HG02610 (cell line): ENCODE measurements at regions not wholly inside any gene's neighbourhood (a gene's known extent, or its start where the extent isn't known, plus 50 kb on each side); places are given as distances from the start of the nearest gene placed in this dataset.
"Not testable (repeated sequence)": the region's sequence is repeated elsewhere in the genome, so short reads cannot be mapped to it uniquely, and the experiment has no call there.

Experiments used
- ATAC-seq: cut with Tn5 transposase; IDR thresholded peaks from one replicate; pipeline ENCODE4 v1.9.1; 2021; ENCODE audit warnings: mild to moderate bottlenecking, moderate library complexity; ENCODE audit not compliant: unreplicated experiment

DNA sequence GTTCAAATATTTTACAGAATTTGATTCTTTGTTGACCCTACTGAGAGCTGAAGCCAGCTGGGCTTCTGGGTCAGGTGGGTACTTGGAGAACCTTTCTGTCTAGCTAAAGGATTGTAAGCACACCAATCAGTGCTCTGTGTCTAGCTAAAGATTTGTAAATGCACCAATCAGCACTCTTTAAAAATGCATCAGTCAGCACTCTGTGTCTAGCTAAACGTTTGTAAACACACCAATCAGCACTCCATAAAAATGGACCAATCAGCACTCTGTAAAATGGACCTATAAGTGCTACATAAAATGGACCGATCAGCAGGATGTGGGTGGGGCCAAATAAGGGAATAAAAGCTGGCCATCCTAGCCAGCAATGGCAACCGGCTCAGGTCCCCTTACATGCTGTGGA lies 76.4 kb upstream of the TMSB4Y start:
- ATAC-seq = not testable (repeated sequence)

DNA sequence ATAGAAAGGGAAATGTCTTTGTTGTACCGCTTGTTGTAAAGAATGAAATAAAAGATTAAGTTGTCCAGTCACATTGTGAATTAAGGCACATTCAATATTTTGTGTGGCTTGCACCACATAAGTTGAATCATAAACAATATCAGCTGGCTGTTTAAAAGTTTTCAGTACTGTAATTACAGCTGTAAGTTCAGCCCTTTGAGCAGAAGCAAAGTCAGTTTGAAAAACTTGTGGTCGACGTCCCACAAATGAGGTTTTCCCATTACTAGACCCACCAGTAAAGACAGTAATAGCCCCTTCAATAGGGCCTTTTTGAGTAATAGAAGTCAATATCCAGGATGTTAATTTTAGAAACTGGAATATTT lies 87.8 kb upstream of the TMSB4Y start:
- peak; percentile 74 for ATAC-seq

DNA sequence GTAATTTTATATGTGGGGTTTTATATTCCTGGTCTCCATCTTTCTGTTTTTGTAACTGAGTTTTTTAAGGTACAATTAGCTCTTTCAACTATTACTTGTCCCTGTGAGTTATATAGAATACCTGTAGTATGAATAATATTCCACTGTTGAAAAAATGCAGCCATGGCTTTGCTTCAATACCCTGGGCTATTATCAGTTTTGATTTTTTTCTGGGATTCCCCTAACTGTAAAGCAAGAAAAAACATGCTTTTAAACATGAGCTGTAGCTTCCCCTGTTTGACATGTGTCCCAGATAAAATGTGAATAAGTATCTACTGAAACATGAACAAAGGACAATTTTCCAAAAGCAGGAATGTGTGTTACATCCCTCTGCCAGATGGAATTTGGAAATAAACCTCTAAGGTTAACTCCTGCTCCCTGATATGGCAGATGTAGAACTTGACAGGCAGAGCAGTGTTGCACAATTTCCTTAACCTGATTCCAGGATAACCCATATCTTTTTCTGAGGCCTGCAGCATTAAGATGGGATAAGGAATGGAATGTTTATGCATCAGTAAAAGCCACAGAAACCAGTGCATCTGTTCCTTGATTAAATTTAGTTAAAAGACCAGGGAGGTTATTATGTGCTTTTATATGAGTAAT lies 88.3 kb upstream of the TMSB4Y start:
- no peak for ATAC-seq

DNA sequence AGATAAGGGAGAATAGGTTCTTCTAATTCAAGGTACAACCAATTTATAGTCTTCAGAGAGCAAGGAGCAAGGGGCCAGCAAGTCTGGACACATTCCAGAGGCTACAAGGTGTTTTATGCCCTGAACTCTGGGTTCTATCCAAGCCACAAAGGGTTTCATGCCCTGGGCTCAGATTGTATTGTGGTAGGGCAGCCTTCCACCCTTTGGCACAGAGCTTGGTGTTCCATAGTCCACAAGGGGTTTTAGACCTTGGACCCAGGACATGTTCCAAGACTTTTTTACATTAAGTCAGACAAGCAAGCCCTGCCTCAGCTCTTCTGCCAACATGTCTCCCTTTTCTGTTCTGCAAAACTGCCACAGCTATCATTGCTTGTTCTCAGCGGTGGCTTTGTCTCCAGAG lies 90.8 kb upstream of the TMSB4Y start:
- no peak for ATAC-seq

DNA sequence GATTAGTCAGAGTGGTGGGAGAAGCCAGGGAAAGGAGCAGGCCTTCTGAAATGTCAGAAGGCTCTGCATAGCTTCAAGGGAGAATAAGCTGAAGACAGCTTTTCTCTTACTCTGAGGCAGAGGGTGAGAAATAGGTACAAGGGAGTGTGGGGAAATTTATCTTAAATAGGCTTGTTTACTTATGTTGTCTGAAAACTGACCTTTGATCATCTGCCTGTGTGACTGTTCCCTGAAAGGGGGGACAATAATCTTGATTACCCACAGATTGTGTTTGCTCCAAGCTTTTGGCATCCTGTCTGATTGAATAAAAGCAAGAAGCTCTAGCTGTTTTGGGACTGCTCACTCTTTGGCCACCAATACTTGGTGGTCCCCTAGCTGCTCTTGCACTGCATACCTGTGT lies 91.7 kb upstream of the TMSB4Y start:
- no peak for ATAC-seq

DNA sequence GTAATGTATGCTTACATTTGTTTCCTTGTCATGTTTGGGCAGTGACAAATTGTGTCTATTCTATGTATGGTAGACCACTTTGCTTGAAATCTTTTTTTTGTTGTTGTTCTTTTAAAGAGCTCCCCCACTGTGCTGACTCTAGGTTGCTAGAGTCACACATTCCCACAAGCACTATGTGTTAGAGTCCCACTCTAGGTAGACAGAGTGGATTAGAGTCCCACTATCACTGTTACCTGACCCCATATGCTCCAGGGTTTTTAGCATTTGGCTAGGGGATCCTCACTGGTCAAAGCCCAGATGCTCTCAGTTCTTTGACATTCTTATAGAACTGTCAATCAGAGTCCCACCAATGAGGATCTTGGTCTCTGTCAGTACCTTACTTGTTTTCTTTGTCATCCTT lies 111.2 kb upstream of the TMSB4Y start:
- no peak for ATAC-seq

DNA sequence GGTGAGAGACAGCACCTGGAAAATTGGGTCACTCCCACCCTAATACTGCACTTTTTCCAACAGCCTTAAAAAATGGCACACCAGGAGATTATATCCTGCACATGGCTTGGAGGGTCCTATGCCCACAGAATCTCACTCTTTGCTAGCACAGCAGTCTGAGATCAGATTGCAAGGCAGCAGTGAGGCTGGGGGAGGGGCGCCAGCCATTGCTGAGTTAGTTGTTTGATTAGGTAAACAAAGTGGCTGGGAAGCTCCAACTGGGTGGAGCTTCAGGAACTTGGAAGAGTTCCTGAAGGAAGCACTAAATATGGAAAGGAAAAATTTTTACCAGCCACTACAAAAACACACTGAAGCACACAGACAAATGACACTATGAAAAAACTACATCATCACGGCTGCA lies 91.1 kb upstream of the UTY start:
- not testable (repeated sequence) for ATAC-seq

DNA sequence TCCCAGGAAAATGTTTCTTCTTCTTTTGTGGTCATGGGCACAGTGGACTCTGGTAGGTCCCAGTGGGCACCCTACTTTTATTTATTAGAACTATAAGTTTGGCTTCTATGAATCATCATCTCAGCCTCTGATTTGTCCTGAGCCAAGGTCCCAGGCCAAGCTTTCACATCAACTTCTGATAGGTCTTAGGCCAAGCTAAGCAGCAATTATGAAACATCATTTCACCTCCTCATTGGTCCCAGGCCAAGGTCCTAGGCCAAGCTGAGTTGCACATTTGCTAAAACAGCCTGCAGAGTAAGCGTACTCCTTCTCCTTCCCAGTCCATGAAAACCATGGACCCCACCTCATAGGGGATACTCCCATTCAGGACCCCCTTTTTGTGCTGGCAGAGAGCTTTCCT lies 87.4 kb upstream of the UTY start:
- no peak for ATAC-seq

DNA sequence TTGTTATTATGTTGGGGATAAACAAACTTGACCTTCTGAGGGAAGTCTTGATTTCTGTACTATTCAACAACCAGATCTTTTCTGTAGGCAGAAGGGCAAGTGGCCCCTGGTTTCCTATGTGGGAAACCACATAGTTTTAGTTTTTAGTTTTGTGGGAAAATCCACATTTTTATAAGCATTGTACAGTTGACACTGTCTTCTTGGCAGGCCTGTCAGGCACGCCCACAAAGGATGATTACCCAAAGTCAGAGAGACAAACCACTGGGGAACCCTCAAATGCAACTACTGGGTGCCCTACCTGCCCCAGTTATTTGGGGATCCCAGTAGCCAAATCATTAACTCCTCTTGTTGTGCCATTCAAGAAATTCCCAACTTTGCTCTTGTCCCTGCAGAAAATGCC lies 75.1 kb upstream of the UTY start:
- no peak for ATAC-seq

DNA sequence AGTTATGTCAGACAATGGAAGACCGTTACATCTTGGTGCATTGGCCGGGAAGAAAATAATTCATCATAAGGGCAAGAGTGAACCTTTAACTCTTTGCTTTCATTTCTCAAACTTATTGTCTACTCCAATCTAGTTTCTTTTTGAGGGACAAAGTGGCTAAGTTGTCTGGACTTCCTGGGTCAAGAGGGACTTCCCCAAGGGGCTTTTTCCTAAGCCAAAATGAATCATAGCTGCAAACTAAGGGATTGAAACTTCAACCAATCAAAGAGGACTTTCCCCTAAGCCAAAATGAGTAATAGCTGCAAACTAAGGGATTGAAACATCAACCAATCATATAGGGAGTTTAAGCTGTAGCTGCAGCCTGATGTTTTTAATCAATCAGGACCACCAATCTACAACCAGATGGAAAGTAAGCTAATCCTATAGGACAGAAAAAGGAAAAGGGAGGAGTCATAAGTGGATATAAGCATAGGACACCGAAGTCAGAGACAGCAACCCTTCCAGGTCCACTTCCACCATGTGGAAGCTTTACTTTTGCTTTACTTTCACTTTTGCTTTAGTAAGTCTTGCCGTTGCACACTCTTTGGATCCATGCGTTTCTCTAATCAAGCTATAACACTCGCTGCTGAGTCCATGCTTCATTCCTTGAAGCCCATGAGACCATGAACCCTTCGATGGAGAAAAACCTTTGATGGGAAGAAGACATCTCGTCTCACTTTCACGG lies 72.7 kb upstream of the UTY start:
- ATAC-seq = no peak

DNA sequence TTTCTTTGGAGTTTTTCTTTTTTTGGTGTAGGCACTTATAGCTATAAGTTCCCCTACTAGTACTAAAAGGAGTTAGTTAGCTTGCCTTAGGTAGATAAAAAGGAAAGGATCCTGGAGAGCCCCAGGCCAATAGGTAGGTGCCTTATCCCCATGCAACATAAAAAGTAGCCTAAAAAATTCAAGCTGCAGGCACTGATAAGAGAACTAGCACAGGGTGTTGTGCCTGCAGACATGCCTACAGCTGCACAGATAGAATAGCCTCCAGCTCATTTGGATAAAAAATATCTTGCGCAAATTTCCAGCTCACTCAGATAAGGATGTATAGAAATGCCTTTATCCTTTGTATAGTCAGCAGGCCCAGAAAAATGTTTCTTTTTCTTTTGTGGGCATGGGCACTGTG lies 71.4 kb upstream of the UTY start:
- ATAC-seq = no peak

DNA sequence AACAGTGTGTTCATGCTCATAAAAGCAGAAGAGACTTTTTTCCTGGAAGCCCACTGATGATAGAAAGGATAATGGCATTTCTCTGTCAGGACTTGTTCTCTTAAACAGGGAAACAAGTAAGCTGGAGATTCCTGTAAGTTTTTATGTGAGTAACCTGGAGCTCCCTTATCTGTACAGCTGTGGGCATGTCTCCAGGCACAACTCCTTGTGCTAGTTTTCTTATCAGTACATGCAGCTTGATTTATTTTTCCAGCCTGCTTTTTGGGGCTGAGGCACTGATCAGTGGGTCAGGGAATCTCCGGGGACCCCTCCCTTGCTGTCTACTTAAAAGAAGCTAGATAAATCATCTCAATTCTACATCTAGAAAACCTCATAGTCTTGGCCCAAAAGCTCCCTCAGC lies 64.7 kb upstream of the UTY start:
- ATAC-seq = no peak

DNA sequence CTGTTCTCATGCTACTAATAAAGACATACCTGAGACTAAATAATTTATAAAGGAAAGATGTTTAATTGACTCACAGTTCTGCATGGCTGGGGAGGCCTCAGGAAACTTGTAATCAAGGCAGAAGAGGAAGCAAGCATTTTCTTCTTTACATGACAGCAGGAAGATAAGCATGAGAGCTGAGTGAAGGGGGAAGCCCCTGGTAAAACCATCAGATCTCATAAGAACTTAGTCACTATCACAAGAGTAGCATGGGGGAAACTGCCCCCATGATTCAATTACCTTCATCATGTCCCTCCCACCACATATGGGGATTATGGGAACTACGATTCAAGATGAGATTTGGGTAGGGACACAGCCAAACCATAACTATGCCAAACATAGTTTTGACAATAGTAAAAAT lies 58.1 kb upstream of the UTY start:
- ATAC-seq = no peak
